SH-SY5Y (cell line): ENCODE measurements at regions not wholly inside any gene's neighbourhood (a gene's known extent, or its start where the extent isn't known, plus 50 kb on each side); places are given as distances from the start of the nearest gene placed in this dataset.

Experiments used
- GATA2 ChIP-seq: IDR thresholded peaks from 2 replicates; pipeline ENCODE4 v1.6.1; 2011; ENCODE audit warnings: mild to moderate bottlenecking, low read depth, low read length
- GATA3 ChIP-seq: IDR thresholded peaks from 2 replicates; pipeline ENCODE4 v1.6.1; 2011; ENCODE audit warnings: low read depth, mild to moderate bottlenecking, low read length, moderate library complexity

GRCh38 chr5:107773479-107773878, 102.7 kb upstream of the EFNA5 start:
- no peak for TF ChIP-seq GATA3
- TF ChIP-seq GATA2: no peak
